ENCODE measurements at regions not wholly inside any gene's neighbourhood (a gene's known extent, or its start where the extent isn't known, plus 50 kb on each side); places are given as distances from the start of the nearest gene placed in this dataset.

GRCh38 chr12:123100882-123101281 lies 50.0 kb downstream of the PITPNM2 start:
- TF ChIP-seq CTCF (IDR thresholded peaks at IDR 0.05; ENCODE audit: partially characterized antibody, unreplicated experiment), result no peak
- H3K27ac Mint-ChIP-seq (ENCODE audit: unreplicated experiment), result peak overlapping the region; percentile 39
- H3K4me1 Mint-ChIP-seq (ENCODE audit: low read depth, unreplicated experiment), result peaks cover 64% of the 10 kb centered on the region
- no peaks in the 10 kb centered on the region for H3K36me3 Mint-ChIP-seq (ENCODE audit: unreplicated experiment)
- H3K4me3 Mint-ChIP-seq (ENCODE audit: unreplicated experiment), result peak overlapping the region; percentile 31
- peaks cover 13% of the 10 kb centered on the region for H3K9me3 Mint-ChIP-seq (ENCODE audit: unreplicated experiment)
- DNase-seq, result no peak
- H3K27me3 Mint-ChIP-seq (ENCODE audit: unreplicated experiment), result peaks cover 15% of the 10 kb centered on the region

- DNase-seq, result no peak
- peaks cover 13% of the 10 kb centered on the region for H3K9me3 Mint-ChIP-seq (ENCODE audit: unreplicated experiment)
- peak overlapping the region; percentile 94 for H3K27ac Mint-ChIP-seq (ENCODE audit: unreplicated experiment)
- peaks cover 15% of the 10 kb centered on the region for H3K27me3 Mint-ChIP-seq (ENCODE audit: unreplicated experiment)
- H3K36me3 Mint-ChIP-seq (ENCODE audit: unreplicated experiment), result no peaks in the 10 kb centered on the region
- TF ChIP-seq CTCF (IDR thresholded peaks at IDR 0.05; ENCODE audit: partially characterized antibody, unreplicated experiment), result no peak
- no peak overlapping the region for H3K4me3 Mint-ChIP-seq (ENCODE audit: unreplicated experiment)
- H3K4me1 Mint-ChIP-seq (ENCODE audit: low read depth, unreplicated experiment), result peaks cover 65% of the 10 kb centered on the region
Observed at GRCh38 chr12:123100450-123100849, 50.4 kb downstream of the PITPNM2 start.

- Mint-ChIP-seq H3K36me3 (ENCODE audit: unreplicated experiment) (no peaks in the 10 kb centered on the region), H3K4me3 (ENCODE audit: unreplicated experiment) (peak overlapping the region; percentile 57), H3K27ac (ENCODE audit: unreplicated experiment) (peak overlapping the region; percentile 94), H3K4me1 (ENCODE audit: low read depth, unreplicated experiment) (peaks cover 67% of the 10 kb centered on the region), H3K9me3 (ENCODE audit: unreplicated experiment) (peaks cover 13% of the 10 kb centered on the region), H3K27me3 (ENCODE audit: unreplicated experiment) (peaks cover 16% of the 10 kb centered on the region)
- peak; percentile 44 for DNase-seq
- no peak for TF ChIP-seq CTCF (IDR thresholded peaks at IDR 0.05; ENCODE audit: partially characterized antibody, unreplicated experiment)
Observed at GRCh38 chr12:123099560-123100192, 51.2 kb downstream of the PITPNM2 start.

GRCh38 chr12:123098780-123099179 lies 52.1 kb downstream of the PITPNM2 start:
- H3K9me3 Mint-ChIP-seq (ENCODE audit: unreplicated experiment), result peaks cover 13% of the 10 kb centered on the region
- TF ChIP-seq CTCF (IDR thresholded peaks at IDR 0.05; ENCODE audit: partially characterized antibody, unreplicated experiment), result no peak
- H3K27ac Mint-ChIP-seq (ENCODE audit: unreplicated experiment), result peak overlapping the region; percentile 94
- peak overlapping the region; percentile 18 for H3K4me3 Mint-ChIP-seq (ENCODE audit: unreplicated experiment)
- H3K27me3 Mint-ChIP-seq (ENCODE audit: unreplicated experiment), result peaks cover 15% of the 10 kb centered on the region
- H3K36me3 Mint-ChIP-seq (ENCODE audit: unreplicated experiment), result no peaks in the 10 kb centered on the region
- no peak for DNase-seq
- peaks cover 70% of the 10 kb centered on the region for H3K4me1 Mint-ChIP-seq (ENCODE audit: low read depth, unreplicated experiment)

- peak; percentile 73 for DNase-seq
- Mint-ChIP-seq H3K4me1 (ENCODE audit: low read depth, unreplicated experiment) (peaks cover 70% of the 10 kb centered on the region), H3K9me3 (ENCODE audit: unreplicated experiment) (peaks cover 17% of the 10 kb centered on the region), H3K27me3 (ENCODE audit: unreplicated experiment) (peaks cover 13% of the 10 kb centered on the region), H3K27ac (ENCODE audit: unreplicated experiment) (peak overlapping the region; percentile 96), H3K36me3 (ENCODE audit: unreplicated experiment) (no peaks in the 10 kb centered on the region), H3K4me3 (ENCODE audit: unreplicated experiment) (peak overlapping the region; percentile 68)
- no peak for TF ChIP-seq CTCF (IDR thresholded peaks at IDR 0.05; ENCODE audit: partially characterized antibody, unreplicated experiment)
Observed at GRCh38 chr12:123097561-123098084, 53.3 kb downstream of the PITPNM2 start.

All from glutamatergic neuron (in vitro differentiated cells).